ENCODE measurements at regions not wholly inside any gene's neighbourhood (a gene's known extent, or its start where the extent isn't known, plus 50 kb on each side); places are given as distances from the start of the nearest gene placed in this dataset.

- no peak overlapping the region for H3K9ac ChIP-seq (ENCODE audit: insufficient read depth in 1 of 2, low read depth in 2 of 2, low read length in 2 of 2)
- FAIRE-seq (no peak), ATAC-seq (no peak), DNase-seq (ENCODE audit: extremely low read depth in 1 of 4, low spot score in 3 of 4) (no peak)
- no peaks in the 10 kb centered on the region for H3K4me1 ChIP-seq (replicated peaks in 1 of 2; ENCODE audit: control insufficient read depth in 2 of 2, insufficient read depth in 2 of 2, low read length in 2 of 2)
- no peaks in the 10 kb centered on the region for H4K20me1 ChIP-seq (replicated peaks; ENCODE audit: control insufficient read depth, insufficient read depth, low read length)
- ChIA-PET CTCF (ENCODE audit: low intra/inter-chr PET ratio) (no interaction called here), POLR2A (no interaction called here)
- no peaks in the 10 kb centered on the region for H3K27me3 ChIP-seq (ENCODE audit: control insufficient read depth in 2 of 2, insufficient read depth in 2 of 2, low read length in 2 of 2)
- no peak overlapping the region for H2AFZ ChIP-seq (ENCODE audit: low read depth, low read length)
- no peaks in the 10 kb centered on the region for H3K9me1 ChIP-seq (ENCODE audit: control insufficient read depth, insufficient read depth, low read length)
- WGBS (ENCODE audit: insufficient coverage, low coverage, missing lambda C conversion rate): 0% methylated on average over 1 of the region's 1 CpG
- H3K4me2 ChIP-seq (ENCODE audit: insufficient read depth, low read length): no peak overlapping the region
- H3K4me3 ChIP-seq: no peak overlapping the region
- no peaks in the 10 kb centered on the region for H3K9me3 ChIP-seq (replicated peaks; ENCODE audit: control insufficient read depth, insufficient read depth, low read depth, low read length)
- H3K27ac ChIP-seq (ENCODE audit: extremely low read depth, low read depth, low read length): no peak overlapping the region
- H3K36me3 ChIP-seq (ENCODE audit: control insufficient read depth, insufficient read depth, low read length): no peaks in the 10 kb centered on the region
- no peaks in the 10 kb centered on the region for H3K79me2 ChIP-seq (ENCODE audit: control insufficient read depth, insufficient read depth, low read length)
- in situ Hi-C loops (cut with MboI) (no loop called here), intact Hi-C loops (cut with micrococcal nuclease) (no loop called here)
- no TSS peak for BruUV-seq (replicated peaks)
- TF ChIP-seq ZNF518B (CRISPR knock-in tag; IDR thresholded peaks at IDR 0.05) (no peak), CEBPG (CRISPR knock-in tag; IDR thresholded peaks at IDR 0.05) (no peak), CEBPG (tag; conservative IDR thresholded peaks at IDR 0.05 in 1 of 2, IDR thresholded peaks at IDR 0.05 in 1 of 2) (no peak), SLC30A9 (CRISPR knock-in tag; IDR thresholded peaks at IDR 0.05) (no peak), ARID1B (IDR thresholded peaks at IDR 0.05) (no peak), HEY1 (CRISPR knock-in tag; IDR thresholded peaks at IDR 0.05; ENCODE audit: borderline replicate concordance) (no peak), SUPT5H (IDR thresholded peaks at IDR 0.05) (no peak), ZNF609 (CRISPR knock-in tag; IDR thresholded peaks at IDR 0.05; ENCODE audit: borderline replicate concordance) (no peak), CREB3 (tag; conservative IDR thresholded peaks at IDR 0.05; ENCODE audit: low read depth) (no peak), HNRNPLL (IDR thresholded peaks at IDR 0.05; ENCODE audit: low read depth, low read length, poor library complexity, severe bottlenecking) (no peak), JUNB (CRISPR knock-in tag; conservative IDR thresholded peaks at IDR 0.05) (no peak), NR2C1 (IDR thresholded peaks at IDR 0.05) (no peak), NR2C1 (tag; IDR thresholded peaks at IDR 0.05) (no peak), LEF1 (IDR thresholded peaks at IDR 0.05) (no peak)
Observed at GRCh38 chr9:18163146-18163545, 310.8 kb upstream of the ADAMTSL1 start.

All from K562 (cell line).